CD4-positive, alpha-beta memory T cell (primary cell): ENCODE measurements at regions not wholly inside any gene's neighbourhood (a gene's known extent, or its start where the extent isn't known, plus 50 kb on each side); places are given as distances from the start of the nearest gene placed in this dataset.
"Not testable (repeated sequence)": the region's sequence is repeated elsewhere in the genome, so short reads cannot be mapped to it uniquely, and the experiment has no call there.

Experiments used
- CTCF ChIA-PET: fragments of 350-600 bp; sonication (Branson Sonifier 250); formaldehyde crosslinking; loops from one replicate; lab custom pipeline; 2021; ENCODE audit warnings: inconsistent platforms; ENCODE audit not compliant: partially characterized antibody; lab: Charles Lee
- POLR2A ChIA-PET: fragments of 350-600 bp; sonication (Branson Sonifier 250); formaldehyde crosslinking; loops from one replicate; lab custom pipeline; 2021; ENCODE audit not compliant: partially characterized antibody; lab: Charles Lee
- DNase-seq, 5 donors: peaks; one replicate each; pipeline versions ENCODE4 v3.0.0 to v3.0.0-alpha.2; 2020 to 2022; ENCODE audit warnings: mixed read lengths in 1 of 5
- H3K27ac ChIP-seq: one replicate; pipeline ENCODE4 v1.7.0; 2013; ENCODE audit warnings: low read depth, low read length
- H3K27me3 ChIP-seq: 2 replicates; pipeline ENCODE4 v1.7.0; 2013; ENCODE audit warnings: mild to moderate bottlenecking, low read length, moderate library complexity; ENCODE audit not compliant: insufficient read depth
- H3K36me3 ChIP-seq: 2 replicates; pipeline ENCODE4 v1.7.0; 2013; ENCODE audit warnings: mild to moderate bottlenecking, low read length, moderate library complexity; ENCODE audit not compliant: insufficient read depth
- H3K4me1 ChIP-seq: 2 replicates; pipeline ENCODE4 v1.7.0; 2013; ENCODE audit warnings: mild to moderate bottlenecking, low read length, moderate library complexity; ENCODE audit not compliant: insufficient read depth
- H3K4me3 ChIP-seq, 2 donors: one replicate each; pipeline ENCODE4 v1.7.0; 2013; ENCODE audit warnings: low read length in 2 of 2, mild to moderate bottlenecking in 1 of 2
- H3K9me3 ChIP-seq, 2 donors: one replicate each; pipeline ENCODE4 v1.7.0; 2013; ENCODE audit warnings: low read length in 2 of 2, control low read depth in 1 of 2; ENCODE audit not compliant: control insufficient read depth in 1 of 2
- H3K27ac Mint-ChIP-seq, 7 donors: one replicate each; pipeline ENCODE4 v1.8.0; 2020 to 2021; ENCODE audit warnings: mixed read lengths in 7 of 7, mild to moderate bottlenecking in 6 of 7, inconsistent platforms in 3 of 7, moderate library complexity in 3 of 7
- H3K27me3 Mint-ChIP-seq, 2 donors: one replicate each; pipeline ENCODE4 v1.8.0; 2020 to 2021; ENCODE audit warnings: mixed read lengths in 2 of 2
- H3K36me3 Mint-ChIP-seq, 2 donors: one replicate each; pipeline ENCODE4 v1.8.0; 2020 to 2021; ENCODE audit warnings: mixed read lengths in 2 of 2, inconsistent platforms in 1 of 2, mild to moderate bottlenecking in 1 of 2
- H3K4me1 Mint-ChIP-seq, 4 donors: one replicate each; pipeline ENCODE4 v1.8.0; 2020 to 2021; ENCODE audit warnings: mixed read lengths in 4 of 4, mild to moderate bottlenecking in 1 of 4
- H3K4me3 Mint-ChIP-seq, 8 donors: one replicate each; pipeline ENCODE4 v1.8.0; 2020 to 2021; ENCODE audit warnings: mixed read lengths in 8 of 8, mild to moderate bottlenecking in 7 of 8, moderate library complexity in 6 of 8, inconsistent platforms in 3 of 8
- H3K9me3 Mint-ChIP-seq, 8 donors: one replicate each; pipeline ENCODE4 v1.8.0; 2020 to 2021; ENCODE audit warnings: mixed read lengths in 8 of 8, mild to moderate bottlenecking in 5 of 8, inconsistent platforms in 3 of 8, moderate library complexity in 1 of 8
- intact Hi-C: fragments of 100-400 bp; cut with micrococcal nuclease; formaldehyde crosslinking; loops from one replicate; pipeline ENCODE4 v1.15.1; 2023

DNA sequence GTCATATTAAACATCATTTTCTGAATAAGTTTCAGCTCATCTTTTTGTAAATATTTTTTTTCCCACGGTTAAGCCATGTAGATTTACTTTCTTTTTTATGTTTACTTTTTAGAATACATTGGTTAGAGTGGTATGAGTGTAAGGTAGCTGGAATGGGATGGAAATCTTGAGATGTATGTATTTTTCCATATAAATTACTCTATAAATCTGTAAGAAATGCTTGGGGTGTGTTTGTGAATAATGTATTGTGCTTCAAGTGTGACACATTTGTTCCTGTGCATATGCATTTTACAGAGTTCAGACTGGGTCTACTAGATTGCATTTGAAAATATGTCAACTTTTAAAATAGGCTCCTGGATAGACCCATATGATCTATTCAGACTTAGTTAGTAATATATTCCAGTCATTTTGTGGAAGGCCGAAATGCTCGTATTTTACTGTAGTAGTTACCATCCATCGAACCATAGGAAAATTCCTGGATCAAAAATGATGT lies 756.8 kb downstream of the RAPGEF2 start:
- no peak for DNase-seq
- Histone ChIP-seq H3K27ac (no peak overlapping the region), H3K9me3 (no peaks in the 10 kb centered on the region), H3K4me3 (no peak overlapping the region), H3K36me3 (no peaks in the 10 kb centered on the region), H3K27me3 (no peaks in the 10 kb centered on the region), H3K4me1 (no peaks in the 10 kb centered on the region)
- Mint-ChIP-seq H3K4me3 (no peak overlapping the region), H3K9me3 (peaks cover 0 to 9% (median 0%) of the 10 kb centered on the region in 8 donors), H3K4me1 (no peaks in the 10 kb centered on the region), H3K36me3 (no peaks in the 10 kb centered on the region), H3K27ac (no peak overlapping the region), H3K27me3 (no peaks in the 10 kb centered on the region)
- CTCF ChIA-PET = no interaction called here
- POLR2A ChIA-PET = no interaction called here
- intact Hi-C loops = no loop called here

DNA sequence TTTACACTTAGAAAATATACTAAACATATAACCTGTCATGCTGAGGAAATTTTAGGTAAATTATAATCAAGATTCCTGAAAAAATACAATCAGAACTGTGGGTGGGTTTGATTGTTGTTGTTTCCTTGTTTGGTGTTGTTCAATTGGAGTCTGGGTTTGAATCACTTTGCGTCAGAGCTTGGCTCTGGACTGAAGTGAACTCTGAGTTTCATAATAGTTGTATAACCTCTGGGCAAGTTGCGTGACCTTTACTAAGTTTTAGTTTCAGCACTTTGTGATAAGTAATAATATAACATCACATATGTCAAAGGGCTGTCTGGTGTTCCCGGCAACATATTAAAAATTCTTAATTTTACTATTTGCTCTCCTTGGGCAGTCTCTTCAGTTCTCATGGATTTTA lies 758.1 kb downstream of the RAPGEF2 start:
- Mint-ChIP-seq H3K36me3 (no peaks in the 10 kb centered on the region), H3K4me1 (no peaks in the 10 kb centered on the region), H3K27me3 (no peaks in the 10 kb centered on the region), H3K27ac (no peak overlapping the region), H3K4me3 (no peak overlapping the region), H3K9me3 (peaks cover 0 to 9% (median under 1%) of the 10 kb centered on the region in 8 donors)
- ChIA-PET POLR2A (no interaction called here), CTCF (no interaction called here)
- DNase-seq = no peak
- Histone ChIP-seq H3K36me3 (no peaks in the 10 kb centered on the region), H3K27me3 (no peaks in the 10 kb centered on the region), H3K27ac (no peak overlapping the region), H3K9me3 (no peaks in the 10 kb centered on the region), H3K4me3 (no peak overlapping the region), H3K4me1 (no peaks in the 10 kb centered on the region)
- intact Hi-C loops = no loop called here

DNA sequence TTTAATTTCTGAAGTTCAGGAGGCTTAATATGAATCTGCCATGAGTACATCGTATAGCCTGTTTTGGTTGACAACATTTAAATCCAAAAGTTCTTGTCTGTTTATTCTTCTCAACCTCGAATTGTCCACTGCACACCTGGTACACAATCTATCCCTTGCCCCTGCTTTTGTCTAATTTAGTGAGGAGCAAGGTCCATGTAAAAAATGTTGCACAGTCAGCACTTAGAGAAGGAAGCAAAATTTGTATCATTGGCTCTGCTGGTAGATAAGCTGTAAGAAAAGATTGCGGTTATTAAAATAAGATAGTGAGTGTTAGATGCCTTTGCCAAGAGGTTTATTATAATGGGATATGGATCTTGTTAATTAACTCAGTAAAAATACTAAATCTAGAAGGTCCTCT lies 761.5 kb downstream of the RAPGEF2 start:
- Histone ChIP-seq H3K4me3 (no peak overlapping the region), H3K36me3 (no peaks in the 10 kb centered on the region), H3K4me1 (no peaks in the 10 kb centered on the region), H3K9me3 (no peaks in the 10 kb centered on the region), H3K27ac (no peak overlapping the region), H3K27me3 (no peaks in the 10 kb centered on the region)
- Mint-ChIP-seq H3K4me3 (no peak overlapping the region), H3K36me3 (no peaks in the 10 kb centered on the region), H3K9me3 (peaks cover 0 to 10% (median 2%) of the 10 kb centered on the region in 8 donors), H3K27me3 (no peaks in the 10 kb centered on the region), H3K27ac (no peak overlapping the region), H3K4me1 (no peaks in the 10 kb centered on the region)
- intact Hi-C loops = no loop called here
- ChIA-PET CTCF (no interaction called here), POLR2A (no interaction called here)
- no peak for DNase-seq

DNA sequence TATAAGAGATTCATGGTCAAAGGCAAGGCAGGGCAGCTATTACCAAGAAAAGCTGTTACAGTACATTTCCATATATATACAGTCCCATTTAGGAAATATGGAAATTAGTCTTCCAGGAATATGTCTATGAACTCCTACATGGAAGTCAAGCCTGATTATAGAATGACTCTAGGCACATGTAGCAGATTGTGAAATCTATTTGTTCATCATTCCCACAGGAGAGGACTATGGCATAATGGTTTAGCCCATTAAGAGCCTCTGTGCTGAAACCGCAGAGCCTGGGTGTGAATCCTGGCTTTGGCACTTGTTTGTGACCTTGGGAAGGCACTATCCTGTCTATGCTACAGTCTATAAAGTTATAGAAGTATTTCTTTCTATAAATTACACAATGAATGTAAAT lies 764.8 kb downstream of the RAPGEF2 start:
- no peaks in the 10 kb centered on the region for H3K36me3 ChIP-seq

GRCh38 chr4:159868936-159869335 lies 766.1 kb downstream of the RAPGEF2 start:
- H3K4me3 Mint-ChIP-seq, CTCF ChIA-PET, H3K36me3 ChIP-seq, H3K27me3 ChIP-seq, H3K4me1 ChIP-seq, H3K4me1 Mint-ChIP-seq, H3K27me3 Mint-ChIP-seq, DNase-seq, H3K36me3 Mint-ChIP-seq, POLR2A ChIA-PET, H3K27ac ChIP-seq, H3K27ac Mint-ChIP-seq, H3K9me3 ChIP-seq, intact Hi-C loops, H3K4me3 ChIP-seq: not testable (repeated sequence)
- peaks cover 0 to 12% (median 6%) of the 10 kb centered on the region in 8 donors for H3K9me3 Mint-ChIP-seq

More for the DNA sequence above, 764.8 kb downstream of the RAPGEF2 start:
- Histone ChIP-seq H3K4me1 (no peaks in the 10 kb centered on the region), H3K4me3 (no peak overlapping the region), H3K27me3 (no peaks in the 10 kb centered on the region), H3K9me3 (no peaks in the 10 kb centered on the region), H3K27ac (no peak overlapping the region)
- Mint-ChIP-seq H3K4me3 (no peak overlapping the region), H3K27ac (no peak overlapping the region), H3K9me3 (peaks cover 0 to 7% (median 4%) of the 10 kb centered on the region in 8 donors), H3K27me3 (no peaks in the 10 kb centered on the region), H3K36me3 (no peaks in the 10 kb centered on the region), H3K4me1 (no peaks in the 10 kb centered on the region)
- POLR2A ChIA-PET = no interaction called here
- DNase-seq = no peak
- intact Hi-C loops = no loop called here
- CTCF ChIA-PET = no interaction called here

DNA sequence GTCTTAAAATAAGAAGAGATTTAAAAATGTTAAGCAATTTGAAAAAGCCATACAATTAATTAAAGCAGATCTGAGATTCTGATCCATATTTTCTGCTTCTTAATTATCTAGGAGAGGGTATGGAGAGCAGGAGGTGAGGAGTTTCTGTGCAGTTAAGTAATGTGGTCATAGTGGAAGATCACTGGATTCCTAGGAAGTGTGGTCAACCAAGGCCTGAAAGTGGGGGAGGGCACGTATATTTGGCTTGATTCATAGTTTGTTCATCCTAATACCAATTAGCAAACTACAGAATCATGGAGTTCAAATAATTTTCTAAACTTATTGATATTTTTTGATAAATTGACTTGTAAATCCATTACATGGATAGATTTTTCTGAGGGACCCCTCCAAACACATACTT lies 768.3 kb downstream of the RAPGEF2 start:
- Mint-ChIP-seq H3K9me3 (peaks cover 2 to 16% (median 9%) of the 10 kb centered on the region in 8 donors), H3K4me3 (no peak overlapping the region), H3K27me3 (no peaks in the 10 kb centered on the region), H3K36me3 (no peaks in the 10 kb centered on the region), H3K27ac (no peak overlapping the region), H3K4me1 (no peaks in the 10 kb centered on the region)
- Histone ChIP-seq H3K27ac (no peak overlapping the region), H3K4me3 (no peak overlapping the region), H3K27me3 (no peaks in the 10 kb centered on the region), H3K36me3 (no peaks in the 10 kb centered on the region), H3K4me1 (no peaks in the 10 kb centered on the region), H3K9me3 (no peaks in the 10 kb centered on the region)
- CTCF ChIA-PET = no interaction called here
- DNase-seq = no peak
- POLR2A ChIA-PET = no interaction called here
- intact Hi-C loops = no loop called here

- H3K27ac Mint-ChIP-seq = no peak overlapping the region
- POLR2A ChIA-PET = no interaction called here
- Histone ChIP-seq H3K27ac (no peak overlapping the region), H3K4me1 (no peaks in the 10 kb centered on the region), H3K9me3 (no peaks in the 10 kb centered on the region), H3K27me3 (no peaks in the 10 kb centered on the region), H3K4me3 (no peak overlapping the region), H3K36me3 (no peaks in the 10 kb centered on the region)
- DNase-seq = no peak
- H3K36me3 Mint-ChIP-seq = no peaks in the 10 kb centered on the region
- peaks cover 0 to 9% (median 3%) of the 10 kb centered on the region in 8 donors for H3K9me3 Mint-ChIP-seq
- CTCF ChIA-PET = no interaction called here
- H3K4me1 Mint-ChIP-seq = no peaks in the 10 kb centered on the region
- H3K27me3 Mint-ChIP-seq = no peaks in the 10 kb centered on the region
- H3K4me3 Mint-ChIP-seq = no peak overlapping the region
- intact Hi-C loops = no loop called here
Observed at GRCh38 chr4:159881158-159881557, 778.3 kb downstream of the RAPGEF2 start.

DNA sequence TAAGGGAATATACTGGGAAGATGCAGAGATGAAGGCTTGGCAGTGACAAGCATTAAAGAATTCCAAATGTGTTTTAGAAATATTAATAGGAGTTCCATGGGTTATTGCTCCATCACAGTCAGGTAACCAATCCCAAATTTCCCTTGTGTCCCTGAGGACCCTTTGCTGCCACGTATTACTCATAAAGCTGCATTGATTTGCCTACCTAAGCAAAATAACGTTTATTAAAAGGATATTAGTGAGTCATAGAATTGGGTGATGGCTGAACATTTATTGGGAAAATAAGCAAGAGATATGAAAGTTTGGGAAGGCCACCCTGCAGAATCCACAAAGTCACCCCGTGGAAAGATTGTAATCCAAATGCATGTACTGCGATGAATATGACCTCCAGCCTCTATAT lies 782.1 kb downstream of the RAPGEF2 start:
- H3K36me3 ChIP-seq = no peaks in the 10 kb centered on the region
- no peak overlapping the region for H3K4me3 ChIP-seq
- H3K27me3 ChIP-seq = no peaks in the 10 kb centered on the region
- CTCF ChIA-PET = no interaction called here
- Mint-ChIP-seq H3K36me3 (no peaks in the 10 kb centered on the region), H3K4me3 (no peak overlapping the region), H3K4me1 (no peaks in the 10 kb centered on the region), H3K9me3 (peaks cover 0 to 12% (median 2%) of the 10 kb centered on the region in 8 donors), H3K27me3 (no peaks in the 10 kb centered on the region), H3K27ac (no peak overlapping the region)
- POLR2A ChIA-PET = no interaction called here
- no peak for DNase-seq
- no peak overlapping the region for H3K27ac ChIP-seq
- no peaks in the 10 kb centered on the region for H3K9me3 ChIP-seq
- H3K4me1 ChIP-seq = no peaks in the 10 kb centered on the region
- intact Hi-C loops = no loop called here
